DMS79 treated with DMSO at 0.1 percent for 48 hours (cell line): ENCODE measurements at regions not wholly inside any gene's neighbourhood (a gene's known extent, or its start where the extent isn't known, plus 50 kb on each side); places are given as distances from the start of the nearest gene placed in this dataset.

ENCODE experiments used
- DNase-seq: peaks from one replicate; lab custom pipeline; 2025; lab: John Stamatoyannopoulos, UW

- no peak for DNase-seq
Measured at GRCh38 chrX:13266641-13267345, 53.1 kb downstream of the ATXN3L start.

DNA sequence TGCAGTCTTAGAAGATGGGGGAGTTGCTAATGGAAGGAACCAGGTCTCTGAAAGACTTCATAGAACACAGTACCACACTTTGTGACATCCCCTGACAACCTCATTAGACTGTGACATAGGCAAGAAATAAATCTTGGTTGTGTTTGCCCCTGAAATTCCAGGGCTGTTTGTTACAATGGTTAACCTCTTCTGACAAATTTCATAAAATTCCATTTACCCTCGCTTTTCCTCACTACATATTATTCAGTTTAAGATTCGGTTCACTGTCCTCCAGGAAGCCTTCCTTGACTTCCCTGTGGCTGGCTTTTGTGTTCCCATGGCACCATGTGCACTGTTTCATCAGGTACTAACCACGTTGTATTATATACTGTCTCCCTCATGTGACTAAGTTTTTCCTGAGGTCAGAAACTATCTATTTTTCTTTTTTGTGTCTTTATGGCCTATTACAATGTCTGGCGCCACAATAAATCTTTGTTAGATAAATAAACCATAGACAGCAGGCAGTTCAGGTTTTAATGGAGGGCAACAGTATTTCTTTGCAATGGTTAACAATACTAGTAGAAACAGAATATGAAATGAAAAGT, 54.2 kb downstream of the ATXN3L start:
- DNase-seq: no peak

DNA sequence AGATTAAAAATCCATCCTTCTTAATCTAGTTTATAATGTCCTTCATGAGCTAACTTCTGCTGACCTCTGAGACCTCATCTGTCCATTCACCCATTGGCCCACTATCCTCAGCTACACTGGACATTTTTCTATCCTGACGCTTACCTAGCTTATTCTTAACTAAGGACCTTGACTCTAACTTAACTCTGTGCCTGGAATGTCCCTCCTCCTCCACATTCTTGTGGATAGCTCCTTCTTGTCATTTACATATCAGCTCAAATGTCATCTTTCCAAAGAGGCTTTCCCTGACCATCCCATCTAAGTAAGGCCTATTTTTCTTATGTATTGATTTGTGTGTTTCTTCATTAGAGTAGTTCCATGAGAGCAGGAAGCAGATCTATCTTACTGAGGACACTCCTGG, 54.7 kb downstream of the ATXN3L start:
- no peak for DNase-seq

DNA sequence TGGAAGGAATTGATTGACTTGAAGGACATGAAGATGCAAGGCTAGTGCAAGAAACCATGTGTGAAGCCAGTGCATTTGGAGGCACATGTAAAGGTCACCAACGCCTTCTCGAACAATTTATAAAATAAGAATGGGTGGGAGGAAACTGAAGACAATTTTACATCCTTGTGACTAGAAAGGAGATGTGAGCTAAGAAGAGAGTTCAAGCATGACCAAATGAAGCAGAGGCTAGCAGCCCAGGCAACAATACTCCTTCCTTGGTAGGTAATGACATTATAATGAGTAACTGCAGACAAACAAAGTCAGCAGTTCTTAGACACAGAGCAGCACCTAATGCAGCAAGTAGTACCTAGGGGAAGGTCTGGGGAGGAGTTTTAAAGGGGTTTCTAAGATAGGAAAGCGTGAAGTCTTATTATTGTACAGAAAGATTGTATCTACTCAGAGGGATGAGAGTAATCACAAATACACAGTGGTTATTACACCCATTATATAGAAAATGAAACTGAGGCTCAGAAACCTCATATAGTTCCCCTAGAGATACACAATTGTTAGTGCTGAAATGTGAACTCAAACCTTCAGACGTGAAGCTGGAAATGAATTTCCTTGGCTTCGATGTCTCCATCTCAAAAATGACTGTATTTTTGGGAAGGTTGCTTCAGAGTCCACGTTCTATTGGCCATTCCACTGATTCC, 56.1 kb downstream of the ATXN3L start:
- DNase-seq: no peak

DNA sequence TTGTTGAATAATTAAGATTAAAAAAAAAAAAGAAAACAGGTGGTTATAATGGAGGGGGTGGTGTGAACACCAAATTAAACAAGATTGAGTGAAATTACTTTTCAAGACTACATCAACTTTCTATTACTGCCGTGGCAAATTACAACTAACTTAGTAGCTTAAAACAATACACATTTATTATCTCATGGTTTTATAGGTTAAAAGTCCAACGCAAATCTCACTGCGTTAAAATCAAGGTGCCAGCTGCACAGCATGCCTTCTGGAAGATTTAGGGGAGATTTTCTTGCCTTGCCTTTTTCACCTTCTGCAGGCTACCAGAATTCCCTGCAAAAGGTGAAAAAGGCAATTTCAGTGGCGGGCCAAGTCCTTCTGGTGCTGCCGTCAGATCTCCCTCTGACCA, 58.5 kb downstream of the ATXN3L start:
- no peak for DNase-seq

- no peak for DNase-seq
Measured at GRCh38 chrX:13260598-13260997, 59.3 kb downstream of the ATXN3L start.

- no peak for DNase-seq
Measured at GRCh38 chrX:13258725-13259124, 61.1 kb downstream of the ATXN3L start.

DNA sequence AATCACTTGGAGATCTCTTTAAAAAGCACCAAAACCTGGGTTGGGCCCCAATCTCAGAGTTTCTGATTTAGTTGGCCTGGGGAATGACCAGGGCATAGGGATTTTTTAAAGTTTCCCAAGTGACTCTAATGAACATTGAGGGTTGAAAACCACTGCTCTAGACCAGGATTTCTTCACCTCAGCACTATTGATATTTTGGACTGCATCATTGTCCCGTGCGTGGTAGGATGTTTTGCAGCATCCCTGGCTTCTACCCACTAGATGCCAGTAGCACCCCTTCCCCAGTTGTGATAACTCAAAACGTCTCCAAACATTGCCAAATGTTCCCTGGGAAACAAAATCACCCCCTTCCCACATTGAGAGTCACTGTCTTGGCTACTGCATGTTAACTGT, 61.8 kb downstream of the ATXN3L start:
- no peak for DNase-seq

GRCh38 chrX:13257223-13258051, 62.4 kb downstream of the ATXN3L start:
- DNase-seq: no peak

- DNase-seq: no peak
Measured at GRCh38 chrX:13256603-13257002, 63.2 kb downstream of the ATXN3L start.

DNA sequence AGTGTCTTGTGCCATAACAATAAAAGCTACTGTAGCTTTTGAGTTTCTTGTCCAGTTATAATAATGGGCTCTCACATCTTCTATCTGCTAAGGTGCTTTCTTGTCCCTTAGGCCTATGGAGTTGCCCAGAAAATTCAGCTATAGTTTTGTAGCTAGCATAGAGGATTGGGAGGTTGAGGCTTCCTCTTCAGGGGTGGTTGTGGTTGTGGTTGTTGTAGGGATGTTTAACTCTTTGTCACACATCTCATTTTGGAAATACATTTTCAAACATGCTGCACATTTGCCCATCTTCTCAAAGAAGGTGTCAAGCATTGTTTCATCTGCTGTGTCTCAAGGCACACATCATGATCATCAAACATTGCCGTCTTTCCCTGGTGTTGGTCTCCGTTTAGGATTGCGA, 65.0 kb downstream of the ATXN3L start:
- DNase-seq: no peak

DNA sequence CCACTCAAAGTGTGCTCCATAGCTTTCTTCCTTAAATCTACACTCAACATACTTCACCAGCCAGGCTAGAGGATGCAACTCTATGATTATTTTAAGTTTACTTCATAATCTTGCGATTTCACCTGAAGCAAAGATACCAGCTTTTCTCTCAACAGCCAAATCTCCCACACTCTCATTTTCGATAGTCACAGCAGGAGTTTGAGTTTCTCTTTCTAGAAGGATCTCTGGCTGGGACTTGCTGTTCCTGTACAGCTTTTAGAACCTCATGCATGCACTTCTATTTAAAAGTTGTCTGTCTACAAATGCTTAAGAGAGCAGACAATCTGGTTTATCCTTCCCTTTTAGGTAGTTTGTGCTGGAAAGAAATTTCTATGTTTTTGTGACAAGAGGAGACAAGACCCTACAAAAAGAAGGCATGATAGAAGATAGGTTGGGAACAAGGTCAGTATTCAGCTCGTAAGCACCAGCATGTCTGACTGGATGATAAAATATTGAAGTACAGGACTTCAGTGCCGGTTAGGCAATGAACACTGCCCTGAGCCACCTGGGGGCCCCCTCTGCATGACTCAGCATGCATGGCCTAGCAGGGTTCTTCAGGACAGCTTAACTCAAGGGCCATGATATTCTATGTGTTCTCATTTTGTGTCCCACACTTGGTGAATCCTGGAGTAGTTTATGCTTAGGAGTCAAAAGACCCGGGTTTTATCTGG, 65.6 kb downstream of the ATXN3L start:
- DNase-seq: no peak

- DNase-seq: no peak
Measured at GRCh38 chrX:13253223-13253622, 66.6 kb downstream of the ATXN3L start.

DNA sequence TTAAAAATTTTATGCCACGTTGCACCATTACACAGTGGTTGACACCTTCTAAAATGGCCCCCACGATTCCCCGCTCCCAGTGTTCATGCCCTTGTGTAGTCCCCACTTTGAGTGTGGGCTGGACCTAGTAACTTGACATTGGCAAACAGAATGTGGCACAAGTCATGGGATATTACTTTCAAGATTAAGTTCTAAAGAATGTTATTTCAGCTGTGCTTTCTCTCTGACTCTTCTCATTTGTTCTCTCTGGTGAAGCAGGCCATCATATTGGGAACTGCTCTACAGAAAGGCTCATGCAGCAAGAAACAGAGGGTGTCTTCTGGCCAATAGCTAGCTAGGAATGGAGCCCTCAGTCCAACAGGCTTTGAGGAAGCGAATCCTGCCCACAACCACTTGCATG, 67.1 kb downstream of the ATXN3L start:
- DNase-seq: no peak

- DNase-seq: no peak
Measured at GRCh38 chrX:13250826-13251580, 68.8 kb downstream of the ATXN3L start.

DNA sequence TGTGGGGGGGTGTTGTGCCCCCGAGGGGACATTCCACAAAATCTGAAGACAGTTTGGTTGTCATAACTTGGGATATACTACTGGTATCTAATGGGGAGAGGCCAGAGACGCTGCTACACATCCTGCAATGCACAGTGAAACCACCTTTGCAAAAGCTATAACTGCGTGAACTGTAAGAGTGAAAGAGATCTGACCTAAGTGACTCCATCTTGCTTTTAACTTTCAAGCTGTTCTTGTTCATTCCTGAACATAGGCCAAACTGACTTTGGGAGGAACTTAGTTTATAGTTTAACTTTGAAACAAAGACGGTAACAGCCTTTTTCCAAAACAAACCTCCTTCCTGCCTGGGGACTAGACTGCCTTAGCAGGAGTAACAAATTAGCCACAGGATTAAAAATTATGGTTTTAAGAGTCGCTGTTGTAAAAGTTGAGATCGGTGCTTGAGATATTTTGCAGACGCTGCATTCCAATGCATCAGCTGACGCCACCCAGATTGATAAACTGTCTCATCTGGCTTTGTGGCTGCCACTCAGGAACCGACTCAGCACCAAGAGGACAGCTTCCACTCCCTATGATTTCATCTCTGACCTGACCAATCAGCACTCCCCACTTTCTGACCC, 70.9 kb downstream of the ATXN3L start:
- no peak for DNase-seq

DNA sequence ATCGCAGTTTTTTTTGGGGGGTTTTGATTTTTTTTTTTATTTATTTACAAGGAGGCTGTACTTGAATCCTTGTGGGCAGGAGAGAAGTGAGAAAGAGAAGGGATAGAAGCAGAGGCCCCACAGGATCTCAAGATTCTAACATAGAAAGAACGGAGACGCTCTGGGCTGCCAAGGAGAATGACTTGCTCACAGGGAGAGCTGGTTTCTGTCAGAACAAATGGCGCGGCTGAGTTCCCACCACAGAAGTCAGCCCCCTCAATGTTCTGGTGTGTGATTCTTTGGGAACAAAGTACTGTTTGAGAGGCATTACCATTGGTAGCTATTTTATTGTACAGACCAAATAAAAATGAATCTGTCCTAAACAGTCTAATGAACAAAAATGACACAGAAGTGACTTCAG, 80.6 kb downstream of the ATXN3L start:
- DNase-seq: no peak

DNA sequence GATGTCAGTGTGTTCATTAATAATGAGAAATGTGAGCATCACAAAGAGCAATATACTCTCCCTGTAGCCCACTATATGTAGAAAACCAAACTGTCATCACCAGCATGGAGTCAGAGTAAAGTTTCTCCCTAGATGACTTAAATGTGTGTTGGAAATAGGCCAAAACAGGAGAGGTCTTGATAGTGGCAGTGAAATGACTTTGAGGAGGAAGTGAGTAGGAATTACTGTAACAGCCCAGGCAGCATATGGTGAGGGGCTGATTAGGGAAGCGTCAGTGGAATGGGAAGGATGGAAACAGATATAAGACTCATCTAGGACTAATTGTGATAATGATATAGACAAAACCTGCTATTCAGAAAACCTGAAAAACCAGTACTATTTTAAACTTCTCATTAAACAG, 83.9 kb downstream of the ATXN3L start:
- DNase-seq: no peak

- DNase-seq: no peak
Measured at GRCh38 chrX:13232484-13232883, 87.4 kb downstream of the ATXN3L start.

- no peak for DNase-seq
Measured at GRCh38 chrX:13226214-13226613, 93.6 kb downstream of the ATXN3L start.
